H1 (cell line): ENCODE measurements at regions not wholly inside any gene's neighbourhood (a gene's known extent, or its start where the extent isn't known, plus 50 kb on each side); places are given as distances from the start of the nearest gene placed in this dataset.

Experiments used
- CTCF ChIA-PET: fragments of 300-600 bp; sonication (Branson Sonifier 250); formaldehyde crosslinking; loops from one replicate; lab custom pipeline; 2021; ENCODE audit not compliant: partially characterized antibody; lab: Charles Lee
- POLR2A ChIA-PET: fragments of 300-600 bp; sonication (Branson Sonifier 250); formaldehyde crosslinking; loops from one replicate; lab custom pipeline; 2021; ENCODE audit warnings: inconsistent platforms; ENCODE audit not compliant: partially characterized antibody; lab: Charles Lee
- DNase-seq, 2 experiments: peaks; one replicate each; pipeline versions ENCODE4 v3.0.0 to v3.0.0-alpha.2; 2010 to 2022; ENCODE audit warnings: low spot score in 2 of 2, low read depth in 1 of 2, mixed read lengths in 1 of 2
- FAIRE-seq: peaks from 2 replicates; lab custom pipeline; 2011; peaks lifted over from hg19 to GRCh38; lab: Jason Lieb, UNC
- H2AFZ ChIP-seq: 2 replicates; pipeline ENCODE4 v1.8.1; 2012; ENCODE audit warnings: low read length, inconsistent platforms
- H2AK5ac ChIP-seq: 2 replicates; pipeline ENCODE4 v1.6.1; 2013; ENCODE audit warnings: low read depth, low read length
- H2BK120ac ChIP-seq: replicated peaks from 2 replicates; pipeline ENCODE3; 2013; ENCODE audit warnings: low read depth, low read length, inconsistent platforms
- H2BK12ac ChIP-seq: 2 replicates; pipeline ENCODE4 v1.6.1; 2013; ENCODE audit warnings: low read depth, low read length
- H2BK15ac ChIP-seq: 2 replicates; pipeline ENCODE4 v1.6.1; 2013; ENCODE audit warnings: low read length
- H2BK20ac ChIP-seq: 2 replicates; pipeline ENCODE4 v1.6.1; 2013; ENCODE audit warnings: low read length
- H2BK5ac ChIP-seq: 2 replicates; pipeline ENCODE4 v1.6.1; 2013; ENCODE audit warnings: low read depth, low read length
- H3K14ac ChIP-seq: 2 replicates; pipeline ENCODE4 v1.6.1; 2013; ENCODE audit warnings: inconsistent platforms; ENCODE audit not compliant: insufficient read length
- H3K18ac ChIP-seq: 2 replicates; pipeline ENCODE4 v1.6.1; 2013; ENCODE audit warnings: low read length; ENCODE audit errors: extremely low read depth
- H3K23ac ChIP-seq: 2 replicates; pipeline ENCODE4 v1.6.1; 2013; ENCODE audit warnings: inconsistent platforms; ENCODE audit not compliant: insufficient read length
- H3K23me2 ChIP-seq: 2 replicates; pipeline ENCODE4 v1.6.1; 2013; ENCODE audit warnings: low read depth, low read length
- H3K27ac ChIP-seq: 2 replicates; pipeline ENCODE4 v1.6.1; 2011; ENCODE audit warnings: low read depth, low read length, inconsistent platforms
- H3K27me3 ChIP-seq, 4 experiments: replicated peaks in 1 of 4; 1 replicate in 1 of 4; 2 replicates in 3 of 4; pipeline versions ENCODE4 v1.6.1 to v1.8.1; 2011 to 2013; ENCODE audit warnings: low read length in 3 of 4, mild to moderate bottlenecking in 3 of 4, inconsistent platforms in 2 of 4, mixed read lengths in 2 of 4, moderate library complexity in 1 of 4; ENCODE audit not compliant: control insufficient read depth in 3 of 4, insufficient read depth in 3 of 4; ENCODE audit errors: extremely low read depth in 1 of 4
- H3K36me3 ChIP-seq, 4 experiments: 2 replicates each; pipeline versions ENCODE4 v1.6.1 to v1.8.1; 2011 to 2013; ENCODE audit warnings: mild to moderate bottlenecking in 4 of 4, low read length in 3 of 4, moderate library complexity in 2 of 4, control low read depth in 1 of 4, inconsistent platforms in 1 of 4; ENCODE audit not compliant: insufficient read depth in 4 of 4, control insufficient read depth in 2 of 4
- H3K4ac ChIP-seq: replicated peaks from 2 replicates; pipeline ENCODE3; 2013; ENCODE audit warnings: low read length, low read depth, mixed read lengths, inconsistent platforms; ENCODE audit not compliant: insufficient read length
- H3K4me1 ChIP-seq, 4 experiments: replicated peaks in 1 of 4; 1 replicate in 1 of 4; 2 replicates in 3 of 4; pipeline versions ENCODE4 v1.6.1 to v1.8.1; 2011 to 2013; ENCODE audit warnings: low read length in 3 of 4, inconsistent platforms in 2 of 4, mixed read lengths in 1 of 4; ENCODE audit not compliant: insufficient read depth in 4 of 4, control insufficient read depth in 3 of 4
- H3K4me2 ChIP-seq, 2 experiments: 2 replicates each; pipeline versions ENCODE4 v1.6.1 to v1.8.1; 2011 to 2013; ENCODE audit warnings: low read depth in 2 of 2, low read length in 2 of 2, control low read depth in 1 of 2, inconsistent platforms in 1 of 2, mild to moderate bottlenecking in 1 of 2; ENCODE audit not compliant: insufficient read depth in 1 of 2
- H3K4me3 ChIP-seq, 4 experiments: fragments of 200-600, 300-600 bp in 1 of 4; sonication (generic), shearing (Covaris generic), sonication (Bioruptor Twin) in 1 of 4; 2 replicates each; pipeline versions ENCODE4 v1.5.1 to v1.8.1; 2011 to 2016; ENCODE audit warnings: low read length in 4 of 4, low read depth in 3 of 4, control low read depth in 2 of 4, inconsistent platforms in 2 of 4, mild to moderate bottlenecking in 2 of 4, mixed read lengths in 1 of 4, moderate library complexity in 1 of 4; ENCODE audit not compliant: insufficient read depth in 2 of 4; ENCODE audit errors: extremely low read depth in 1 of 4
- H3K56ac ChIP-seq: replicated peaks from 2 replicates; pipeline ENCODE3; 2013; ENCODE audit warnings: low read depth, mild to moderate bottlenecking, mixed read lengths, low read length, inconsistent platforms; ENCODE audit not compliant: insufficient read length
- H3K79me1 ChIP-seq: 2 replicates; pipeline ENCODE4 v1.6.1; 2013; ENCODE audit warnings: low read depth, low read length, control low read depth
- H3K79me2 ChIP-seq, 2 experiments: 2 replicates each; pipeline versions ENCODE4 v1.6.1 to v1.8.1; 2012 to 2013; ENCODE audit warnings: low read length in 2 of 2, mild to moderate bottlenecking in 2 of 2, inconsistent platforms in 1 of 2; ENCODE audit not compliant: insufficient read depth in 2 of 2, control insufficient read depth in 1 of 2
- H3K9ac ChIP-seq, 4 experiments: replicated peaks in 1 of 4; 1 replicate in 1 of 4; 2 replicates in 3 of 4; pipeline versions ENCODE4 v1.6.1 to v1.8.1; 2011 to 2013; ENCODE audit warnings: low read depth in 3 of 4, low read length in 3 of 4, control low read depth in 2 of 4, mild to moderate bottlenecking in 2 of 4, moderate library complexity in 2 of 4, inconsistent platforms in 1 of 4; ENCODE audit errors: extremely low read depth in 1 of 4
- H3K9me3 ChIP-seq, 2 experiments: 2 replicates each; pipeline versions ENCODE4 v1.6.1 to v1.8.1; 2012 to 2013; ENCODE audit warnings: mild to moderate bottlenecking in 2 of 2, moderate library complexity in 2 of 2, control low read depth in 1 of 2, inconsistent platforms in 1 of 2, low read depth in 1 of 2, low read length in 1 of 2, mixed read lengths in 1 of 2; ENCODE audit not compliant: insufficient read depth in 2 of 2
- H4K20me1 ChIP-seq, 2 experiments: replicated peaks in 1 of 2; 2 replicates each; pipeline versions ENCODE3 to v1.8.1; 2011 to 2013; ENCODE audit warnings: inconsistent platforms in 2 of 2, low read length in 2 of 2, mild to moderate bottlenecking in 1 of 2; ENCODE audit not compliant: insufficient read depth in 2 of 2, control insufficient read depth in 1 of 2
- H4K5ac ChIP-seq: 2 replicates; pipeline ENCODE4 v1.6.1; 2013; ENCODE audit warnings: low read length, low read depth, mixed read lengths, inconsistent platforms; ENCODE audit not compliant: insufficient read length
- H4K8ac ChIP-seq: 2 replicates; pipeline ENCODE4 v1.8.0; 2013; ENCODE audit warnings: mild to moderate bottlenecking, moderate library complexity, low read length, inconsistent platforms; ENCODE audit not compliant: insufficient read depth; ENCODE audit errors: extremely low read depth
- H4K91ac ChIP-seq: replicated peaks from 2 replicates; pipeline ENCODE3; 2013; ENCODE audit warnings: low read length, mixed read lengths, inconsistent platforms; ENCODE audit not compliant: insufficient read length
- ATF3 ChIP-seq: IDR thresholded peaks from 2 replicates; pipeline ENCODE4 v1.6.1; 2011; ENCODE audit warnings: low read depth, mild to moderate bottlenecking, low read length; ENCODE audit not compliant: insufficient read depth
- JUND ChIP-seq: IDR thresholded peaks from 2 replicates; pipeline ENCODE4 v1.6.1; 2011; ENCODE audit warnings: mild to moderate bottlenecking, improper control_type of control experiment, low read length
- RAD21 ChIP-seq, 2 experiments: IDR thresholded peaks in 1 of 2; conservative IDR thresholded peaks in 1 of 2; 2 replicates each; pipeline ENCODE4 v1.6.1; 2011; ENCODE audit warnings: low read depth in 2 of 2, low read length in 2 of 2, improper control_type of control experiment in 1 of 2, inconsistent platforms in 1 of 2, mild to moderate bottlenecking in 1 of 2, moderate library complexity in 1 of 2
- SP1 ChIP-seq: IDR thresholded peaks from 2 replicates; pipeline ENCODE4 v1.6.1; 2011; ENCODE audit warnings: low read depth, low read length
- SRF ChIP-seq: IDR thresholded peaks from 2 replicates; pipeline ENCODE4 v1.6.1; 2011; ENCODE audit warnings: mild to moderate bottlenecking, low read depth, low read length, moderate library complexity
- SUZ12 ChIP-seq: fragments of 200-600 bp; sonication (generic); IDR thresholded peaks from 2 replicates; pipeline ENCODE4 v1.6.1; 2012; ENCODE audit warnings: mild to moderate bottlenecking, inconsistent platforms, low read length, moderate library complexity, mixed read lengths
- YY1 ChIP-seq: IDR thresholded peaks from 2 replicates; pipeline ENCODE4 v1.6.1; 2011; ENCODE audit warnings: low read depth, mild to moderate bottlenecking, low read length

- Histone ChIP-seq H3K27me3 (no peaks in the 10 kb centered on the region), H3K23me2 (peaks cover 1% of the 10 kb centered on the region; the same call in 1 of the 2 replicates)
- CTCF ChIA-PET, result interaction anchor here (1.1 kb wide), 1 partner anchor 108 kb away, joined by 4 read pairs; no protein-coding TSS in a partner anchor
These were observed 114.3 kb downstream of the GATA3 start for GRCh38 chr10:8168836-8169235.

More at GRCh38 chr10:8168836-8169235, 114.3 kb downstream of the GATA3 start:
- Histone ChIP-seq H4K20me1 (no peaks in the 10 kb centered on the region), H3K4me3 (no peak overlapping the region), H3K79me1 (no peaks in the 10 kb centered on the region), H3K4ac (no peak overlapping the region), H2BK15ac (no peak overlapping the region), H2BK20ac (no peak overlapping the region), H2BK120ac (no peak overlapping the region), H3K79me2 (no peaks in the 10 kb centered on the region), H3K18ac (no peak overlapping the region), H3K4me2 (no peak overlapping the region), H4K5ac (no peak overlapping the region), H2BK5ac (no peak overlapping the region), H4K91ac (no peak overlapping the region), H2AFZ (no peak overlapping the region), H3K23ac (no peak overlapping the region), H4K8ac (no peak overlapping the region), H2AK5ac (no peak overlapping the region), H2BK12ac (no peak overlapping the region)
- DNase-seq, result no peak
- TF ChIP-seq RAD21 (IDR thresholded peaks at IDR 0.05 in 1 of 2, conservative IDR thresholded peaks at IDR 0.05 in 1 of 2; ENCODE audit: low read depth in 2 of 2, low read length in 2 of 2), result no peak
- no peak for TF ChIP-seq ATF3
- TF ChIP-seq SUZ12, result no peak
- no peak for TF ChIP-seq SP1
- no peak for TF ChIP-seq SRF
- no peak for TF ChIP-seq YY1
- TF ChIP-seq JUND, result no peak
- TF ChIP-seq, all 59 proteins: peak for 0
- Histone ChIP-seq H3K36me3 (no peaks in the 10 kb centered on the region), H3K4me1 (no peaks in the 10 kb centered on the region), H3K9me3 (peaks cover 3 to 9% of the 10 kb centered on the region in 2 experiments; a peak in 2 of 4 replicates), H3K27ac (no peak overlapping the region), H3K14ac (no peak overlapping the region), H3K9ac (no peak overlapping the region), H3K56ac (no peak overlapping the region)
- no peak for FAIRE-seq
- POLR2A ChIA-PET, result no interaction called here
